ENCODE measurements at regions not wholly inside any gene's neighbourhood (a gene's known extent, or its start where the extent isn't known, plus 50 kb on each side); places are given as distances from the start of the nearest gene placed in this dataset.

DNA sequence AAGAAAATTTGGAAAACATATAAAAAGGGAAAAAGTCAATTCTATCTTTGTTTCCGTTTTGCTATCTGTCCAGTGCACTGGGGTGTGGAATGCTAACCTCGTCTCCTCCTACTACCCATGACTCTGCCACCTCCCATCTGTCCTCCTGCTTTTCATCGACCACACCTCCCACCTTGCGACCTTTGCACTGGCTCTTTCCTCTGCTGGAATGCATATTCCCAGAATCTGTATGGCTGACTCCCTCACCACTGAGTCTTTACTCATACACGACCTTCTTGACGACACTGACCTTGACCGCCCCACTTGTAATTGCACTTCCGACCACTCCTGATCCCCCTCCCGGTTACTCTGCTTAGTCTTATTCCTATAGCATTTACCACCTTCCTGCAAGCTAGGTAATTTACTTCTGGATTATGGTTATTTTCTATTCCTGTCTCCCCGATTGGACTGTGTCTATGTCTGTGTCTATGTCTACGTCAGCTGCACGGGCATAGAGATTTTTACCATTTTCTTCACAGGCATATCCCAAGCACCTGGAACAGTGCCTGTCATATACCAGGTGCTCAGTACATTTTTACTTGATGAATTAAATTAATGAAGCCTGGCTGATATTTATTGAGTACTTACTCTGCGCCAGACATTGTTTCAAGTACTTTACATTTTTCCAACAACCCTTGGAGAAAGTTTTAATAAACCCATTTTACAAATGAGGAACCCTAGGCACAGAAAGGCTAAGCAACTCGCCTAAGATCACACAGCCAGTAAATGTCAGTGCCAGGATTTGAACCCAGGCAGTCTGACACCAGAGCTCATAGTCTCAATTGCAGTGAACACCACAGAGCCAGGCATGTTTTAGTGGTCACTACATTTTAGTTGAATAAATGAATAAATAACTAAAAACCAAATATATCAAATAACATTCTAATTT lies 54.0 kb upstream of the SLC22A11 start:
- no peak for DNase-seq (ENCODE audit: low read depth)

DNA sequence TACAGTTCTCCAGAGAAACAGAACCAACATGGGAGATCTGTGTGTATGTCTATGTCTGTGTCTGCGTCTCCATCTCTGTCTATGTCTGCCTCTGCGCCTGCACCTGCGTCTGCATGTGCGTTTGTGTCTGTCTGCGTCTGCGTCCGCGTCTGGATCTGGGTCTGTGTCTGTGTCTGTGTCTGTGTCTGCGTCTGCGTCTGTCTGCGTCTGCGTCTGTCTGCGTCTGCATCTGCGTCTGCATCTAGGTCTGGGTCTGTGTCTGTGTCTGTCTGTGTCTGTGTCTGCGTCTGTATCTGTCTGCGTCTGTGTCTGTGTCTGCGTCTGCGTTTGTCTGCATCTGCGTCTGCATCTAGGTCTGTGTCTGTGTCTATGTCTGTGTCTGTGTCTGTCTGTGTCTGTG lies 53.1 kb upstream of the SLC22A11 start:
- DNase-seq (ENCODE audit: low read depth), result no peak

- DNase-seq (ENCODE audit: low read depth), result no peak
These were observed 52.5 kb upstream of the SLC22A11 start for GRCh38 chr11:64503186-64503753.

GRCh38 chr11:64504999-64505398 lies 50.7 kb upstream of the SLC22A11 start:
- DNase-seq (ENCODE audit: low read depth), result no peak

Data from amniotic epithelial cell (primary cell).